Lower leg skin (tissue), 3 donors: ENCODE measurements at regions not wholly inside any gene's neighbourhood (a gene's known extent, or its start where the extent isn't known, plus 50 kb on each side); places are given as distances from the start of the nearest gene placed in this dataset.

ENCODE experiments used
- POLR2A ChIP-seq, 2 donors: fragments of 450-650 bp; IDR thresholded peaks; one replicate each; pipeline ENCODE4 v1.6.1; 2016 to 2017; ENCODE audit warnings: antibody characterized with exemption in 2 of 2, mild to moderate bottlenecking in 1 of 2, moderate library complexity in 1 of 2
- TF ChIP-seq, protein P1 (sequence below), 3 donors: fragments of 450-650 bp; IDR thresholded peaks; one replicate each; pipeline ENCODE4 v1.5.1; 2016; ENCODE audit warnings: antibody characterized with exemption in 3 of 3, mild to moderate bottlenecking in 3 of 3, moderate library complexity in 2 of 3

DNA sequence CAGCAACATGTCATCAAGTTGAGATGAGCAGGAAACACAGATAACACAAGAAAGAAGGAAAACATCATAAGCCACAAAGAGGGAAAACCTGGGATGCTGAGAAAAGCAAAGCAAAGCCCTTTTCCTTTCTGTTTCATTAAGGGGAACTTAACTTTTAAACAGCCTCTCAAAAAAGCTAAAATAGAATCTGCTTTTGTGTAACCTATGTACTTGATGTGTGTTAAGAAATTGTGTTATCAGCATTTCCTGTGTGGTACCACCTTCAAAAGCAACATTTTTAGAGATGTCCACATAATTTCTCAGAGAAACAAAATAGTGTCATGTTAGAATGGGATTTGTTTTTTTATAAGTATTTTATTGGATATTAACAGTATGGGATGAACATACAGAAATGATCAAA lies 206.2 kb downstream of the IL20RB start:
- TF ChIP-seq, protein P1, sequence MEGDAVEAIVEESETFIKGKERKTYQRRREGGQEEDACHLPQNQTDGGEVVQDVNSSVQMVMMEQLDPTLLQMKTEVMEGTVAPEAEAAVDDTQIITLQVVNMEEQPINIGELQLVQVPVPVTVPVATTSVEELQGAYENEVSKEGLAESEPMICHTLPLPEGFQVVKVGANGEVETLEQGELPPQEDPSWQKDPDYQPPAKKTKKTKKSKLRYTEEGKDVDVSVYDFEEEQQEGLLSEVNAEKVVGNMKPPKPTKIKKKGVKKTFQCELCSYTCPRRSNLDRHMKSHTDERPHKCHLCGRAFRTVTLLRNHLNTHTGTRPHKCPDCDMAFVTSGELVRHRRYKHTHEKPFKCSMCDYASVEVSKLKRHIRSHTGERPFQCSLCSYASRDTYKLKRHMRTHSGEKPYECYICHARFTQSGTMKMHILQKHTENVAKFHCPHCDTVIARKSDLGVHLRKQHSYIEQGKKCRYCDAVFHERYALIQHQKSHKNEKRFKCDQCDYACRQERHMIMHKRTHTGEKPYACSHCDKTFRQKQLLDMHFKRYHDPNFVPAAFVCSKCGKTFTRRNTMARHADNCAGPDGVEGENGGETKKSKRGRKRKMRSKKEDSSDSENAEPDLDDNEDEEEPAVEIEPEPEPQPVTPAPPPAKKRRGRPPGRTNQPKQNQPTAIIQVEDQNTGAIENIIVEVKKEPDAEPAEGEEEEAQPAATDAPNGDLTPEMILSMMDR (IDR thresholded peaks at IDR 0.05): no peak
- TF ChIP-seq POLR2A (IDR thresholded peaks at IDR 0.05): no peak
